Upper lobe of left lung (tissue), 4 donors: ENCODE measurements at regions not wholly inside any gene's neighbourhood (a gene's known extent, or its start where the extent isn't known, plus 50 kb on each side); places are given as distances from the start of the nearest gene placed in this dataset.

Experiments used
- CTCF ChIP-seq, 6 experiments: fragments of 450-650 bp in 4 of 6; fragments of 200-600 bp in 2 of 6; sonication (generic) in 2 of 6; IDR thresholded peaks; one replicate each; pipeline ENCODE4 v1.5.1; 2016 to 2019; ENCODE audit warnings: antibody characterized with exemption in 6 of 6
- POLR2A ChIP-seq, 4 donors: fragments of 450-650 bp; IDR thresholded peaks; one replicate each; pipeline ENCODE4 v1.5.1; 2016 to 2017; ENCODE audit warnings: antibody characterized with exemption in 4 of 4, mild to moderate bottlenecking in 2 of 4
- POLR2AphosphoS5 ChIP-seq, 2 donors: sonication (generic); formaldehyde crosslinking; IDR thresholded peaks; one replicate each; pipeline ENCODE4 v1.5.1; 2017; ENCODE audit warnings: antibody characterized with exemption in 2 of 2

GRCh38 chr2:193608451-193608850 is 1413.7 kb upstream of the TMEFF2 start:
- no peak for TF ChIP-seq CTCF (IDR thresholded peaks at IDR 0.05)
- TF ChIP-seq POLR2AphosphoS5 (IDR thresholded peaks at IDR 0.05) = no peak
- no peak for TF ChIP-seq POLR2A (IDR thresholded peaks at IDR 0.05)
